OCI-LY3 (cell line): ENCODE measurements at regions not wholly inside any gene's neighbourhood (a gene's known extent, or its start where the extent isn't known, plus 50 kb on each side); places are given as distances from the start of the nearest gene placed in this dataset.

Experiments used
- CTCF ChIP-seq: fragments of 200-600, 300-600 bp; sonication (generic); IDR thresholded peaks from 2 replicates; pipeline ENCODE4 v1.5.1; 2014; ENCODE audit warnings: antibody characterized with exemption, low read length, low read depth
- EZH2phosphoT487 ChIP-seq: fragments of 200-600 bp; shearing (Covaris generic); IDR thresholded peaks from 2 replicates; pipeline ENCODE4 v1.6.1; 2018; ENCODE audit warnings: antibody characterized with exemption, mixed run types, low read depth

GRCh38 chr4:166162327-166162726, 289.3 kb downstream of the TLL1 start:
- TF ChIP-seq CTCF = no peak
- TF ChIP-seq EZH2phosphoT487 = no peak
